HPDE6-E6E7 (cell line): ENCODE measurements at regions not wholly inside any gene's neighbourhood (a gene's known extent, or its start where the extent isn't known, plus 50 kb on each side); places are given as distances from the start of the nearest gene placed in this dataset.

Experiments used
- DNase-seq: peaks from one replicate; pipeline ENCODE4 v3.0.0; 2011; ENCODE audit warnings: missing footprints; ENCODE audit errors: extremely low spot score

DNA sequence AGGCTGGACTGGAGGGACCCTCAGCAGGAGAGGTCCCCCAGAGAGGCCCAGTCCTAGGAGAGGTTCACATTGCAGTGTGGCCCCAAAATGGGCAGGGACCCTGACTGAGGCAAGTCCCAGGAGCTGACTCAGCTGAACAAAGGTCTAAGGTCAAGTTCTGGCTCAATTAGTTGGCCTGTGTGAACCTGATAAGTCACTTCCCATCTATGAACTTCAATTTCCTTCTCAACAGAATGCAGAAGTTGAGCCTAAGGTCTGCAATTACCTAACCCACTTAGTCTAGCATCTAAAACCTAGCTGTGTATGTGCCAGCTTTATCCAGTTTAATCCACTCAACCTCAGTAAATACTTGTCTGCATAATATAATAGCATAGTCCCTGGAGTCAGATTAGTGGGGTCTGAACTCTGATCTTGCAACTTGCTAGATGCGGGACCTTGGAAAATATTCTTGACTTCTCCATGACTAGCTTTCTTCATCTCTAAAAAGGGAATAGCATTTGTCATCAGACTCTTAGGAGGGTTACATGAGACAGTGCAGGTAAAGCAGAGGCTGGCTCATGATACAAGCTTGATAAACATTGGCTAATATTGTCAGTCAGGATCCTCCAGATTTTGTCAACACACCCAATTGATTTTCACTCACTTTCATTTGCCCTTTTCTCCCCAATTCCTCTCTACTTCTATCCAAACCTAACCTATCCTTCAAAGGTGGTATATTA is 465.5 kb downstream of the INSC start:
- no peak for DNase-seq

DNA sequence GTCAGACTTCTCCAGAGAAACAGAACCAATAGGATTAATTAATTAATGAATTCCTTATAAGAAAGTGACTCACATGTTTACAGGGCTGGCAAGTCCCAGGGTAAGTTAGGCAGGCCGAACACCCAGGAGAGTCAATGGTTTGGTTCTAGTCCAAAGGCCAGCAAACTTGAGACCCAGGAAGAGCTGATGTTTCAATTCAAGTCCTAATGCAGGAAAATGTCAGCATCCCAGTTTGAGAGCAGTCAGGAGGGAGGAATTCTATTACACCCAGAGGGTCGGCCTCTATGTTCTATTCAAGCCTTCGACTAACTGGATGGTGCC is 466.0 kb downstream of the INSC start:
- DNase-seq: no peak

DNA sequence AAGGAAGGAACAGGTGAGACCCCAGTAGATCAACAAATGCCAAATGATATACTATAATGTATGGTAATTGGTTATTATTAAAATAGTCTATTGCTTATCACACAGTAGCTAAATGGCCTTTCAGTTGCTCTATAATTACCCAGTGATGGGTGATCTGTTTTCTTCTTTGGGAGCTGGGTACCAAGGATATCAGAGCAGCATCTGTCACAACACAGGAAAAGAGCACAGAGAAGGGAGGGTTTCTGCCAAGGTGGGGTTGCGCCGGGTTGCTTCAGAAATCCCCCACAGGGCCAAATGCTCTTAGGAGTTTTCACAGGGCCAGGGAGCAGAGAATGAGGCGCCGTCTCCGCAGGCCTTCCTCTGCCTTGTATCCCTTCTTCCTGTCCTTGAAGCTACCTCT is 469.4 kb downstream of the INSC start:
- no peak for DNase-seq

DNA sequence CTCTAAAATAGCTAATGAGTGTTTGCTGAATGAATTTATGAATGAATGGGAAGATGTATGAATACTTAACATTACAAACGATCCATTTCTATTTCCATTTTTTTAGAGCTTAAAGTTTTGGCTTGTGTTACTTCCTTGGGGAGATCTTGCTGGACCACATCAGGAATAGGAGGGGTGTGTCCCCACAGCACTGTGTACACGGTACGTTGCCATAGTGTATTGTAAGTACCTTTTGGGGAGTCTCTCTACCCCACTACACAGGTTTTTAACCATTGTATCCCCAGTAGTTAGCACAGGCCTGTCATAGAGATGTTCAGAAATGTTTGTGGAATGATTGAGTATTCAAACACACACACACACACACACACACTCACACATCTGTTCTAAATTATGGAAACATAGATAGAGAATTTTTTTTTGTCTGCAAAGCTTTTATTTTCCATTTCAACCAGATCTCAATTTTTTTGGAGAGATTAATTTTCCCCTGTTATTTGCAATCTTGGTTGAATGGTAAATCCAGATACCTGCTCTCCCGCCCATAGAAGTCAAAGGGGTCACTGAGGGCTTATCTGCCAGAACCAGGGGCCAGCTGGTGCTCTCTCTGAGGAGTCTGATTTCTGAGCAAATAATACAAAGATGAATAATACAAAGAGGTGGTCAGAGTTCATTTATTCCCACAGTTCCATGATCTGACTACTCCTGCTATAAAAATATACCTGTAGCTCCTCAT is 471.0 kb downstream of the INSC start:
- DNase-seq: no peak

DNA sequence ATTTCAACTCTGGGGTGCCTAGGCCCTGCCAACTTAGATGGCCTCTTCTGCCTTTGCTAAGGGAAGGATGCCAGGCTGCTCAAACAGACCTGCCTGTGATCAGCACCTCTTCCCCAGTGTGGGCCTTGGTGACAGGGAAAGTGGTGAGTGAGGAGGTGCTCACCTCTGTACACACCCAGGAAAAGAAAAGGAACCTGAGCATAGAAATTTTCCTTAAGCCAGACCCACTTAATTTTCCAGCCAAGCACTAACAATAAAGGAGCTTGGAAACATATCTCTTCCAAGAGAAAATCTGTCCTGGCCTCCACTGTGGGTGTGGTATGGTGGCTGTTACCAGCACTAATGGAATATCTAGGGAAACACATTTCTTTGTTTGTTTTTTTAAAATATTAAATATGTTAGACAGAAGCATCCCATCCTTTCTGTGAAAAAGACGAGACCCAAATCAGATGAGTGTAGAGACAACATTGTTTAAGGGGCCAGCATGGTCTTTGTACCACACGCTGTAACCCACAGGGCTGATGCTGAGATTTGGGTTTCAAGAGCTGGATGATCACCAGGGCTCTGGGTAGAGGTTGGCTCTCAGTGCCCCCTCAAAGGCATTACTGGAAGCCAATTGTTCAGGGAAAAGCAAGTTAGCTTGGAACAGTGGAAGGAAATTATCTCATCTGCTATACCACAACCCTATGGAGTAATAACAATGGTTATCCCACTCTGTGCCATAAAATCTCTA is 472.2 kb downstream of the INSC start:
- no peak for DNase-seq

DNA sequence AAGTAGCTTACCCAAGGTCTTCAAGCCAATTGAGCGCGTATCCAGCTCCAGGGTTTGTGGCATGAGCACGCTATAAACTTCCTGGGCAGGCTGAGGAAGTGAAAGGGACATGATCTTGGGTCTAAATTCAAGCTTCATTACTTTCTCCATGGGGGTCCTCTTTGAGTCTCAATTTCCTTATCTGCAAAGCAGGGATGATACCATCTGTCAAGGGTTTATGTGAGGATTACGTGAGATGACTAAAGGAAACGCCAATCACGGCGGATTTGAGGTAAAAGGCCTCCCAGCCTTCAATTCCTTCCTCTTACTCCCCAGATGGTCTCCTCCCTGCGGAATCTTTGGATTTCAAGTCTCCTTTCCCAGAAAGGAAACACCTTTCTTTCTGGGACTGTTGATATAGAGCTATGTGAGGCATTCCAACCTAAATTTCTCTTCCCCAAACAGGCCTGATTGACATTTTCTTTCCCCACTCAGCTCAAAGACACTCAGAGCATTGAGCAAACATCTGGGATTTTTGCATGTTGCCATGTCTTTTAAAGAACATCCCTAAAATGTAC is 474.4 kb downstream of the INSC start:
- DNase-seq: no peak

DNA sequence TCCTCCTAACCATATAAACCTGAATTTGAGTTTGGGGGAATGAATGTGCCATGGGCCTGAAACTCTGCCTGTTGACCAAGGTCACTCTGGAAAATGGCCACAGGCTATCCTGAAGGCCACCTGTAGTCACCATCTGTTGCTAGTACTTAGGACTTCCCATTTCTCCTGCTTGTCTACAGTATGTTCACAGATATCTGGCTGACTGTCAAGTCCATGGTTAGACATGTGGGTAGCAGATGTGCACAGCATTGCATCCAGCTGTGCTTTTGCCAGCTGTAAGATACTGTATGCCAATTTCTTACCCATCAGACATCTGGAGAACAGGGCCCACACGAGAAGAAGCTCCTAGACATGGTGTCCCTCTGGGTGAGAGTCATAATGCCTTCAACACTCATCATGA is 475.4 kb downstream of the INSC start:
- no peak for DNase-seq

DNA sequence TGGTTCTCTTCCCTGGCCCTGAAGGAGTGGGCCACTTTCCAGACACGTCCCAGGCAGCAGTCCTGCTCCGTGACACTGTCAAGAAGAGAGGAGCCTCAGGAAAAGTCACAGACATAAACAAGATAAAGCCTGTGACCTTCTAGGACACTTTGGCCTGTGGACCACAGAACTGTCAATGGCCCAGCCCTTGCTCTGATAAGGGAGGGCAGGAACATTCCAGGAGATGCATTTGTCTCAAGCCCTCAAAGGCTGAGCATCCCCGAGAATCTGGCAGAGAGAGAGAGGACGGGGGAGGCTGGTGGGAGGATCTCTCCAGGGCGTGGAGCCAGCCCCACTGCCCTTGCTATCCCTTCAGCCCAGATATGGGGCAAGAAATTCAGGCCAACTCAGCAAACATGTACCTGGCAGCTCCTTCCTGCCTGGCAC is 476.4 kb downstream of the INSC start:
- no peak for DNase-seq

DNA sequence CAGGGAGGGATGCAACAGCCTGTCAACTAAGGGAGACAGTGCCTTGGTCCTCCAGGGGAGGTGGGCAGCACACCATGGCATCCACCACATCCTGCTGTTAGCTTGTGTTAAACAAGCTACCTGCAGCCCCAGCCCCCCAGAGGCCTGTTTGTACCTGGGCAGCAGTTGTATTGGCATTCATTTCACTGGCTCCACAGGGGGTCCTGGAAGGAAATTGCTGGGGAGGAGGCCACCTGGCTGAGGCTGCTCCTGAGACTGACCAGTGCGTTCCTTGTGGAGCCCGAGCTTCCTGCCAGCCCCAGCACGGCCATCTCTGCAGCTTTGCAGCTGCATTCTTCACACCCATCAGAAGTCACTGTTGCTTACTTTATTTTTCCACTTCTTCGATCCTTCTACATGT is 479.9 kb downstream of the INSC start:
- no peak for DNase-seq

DNA sequence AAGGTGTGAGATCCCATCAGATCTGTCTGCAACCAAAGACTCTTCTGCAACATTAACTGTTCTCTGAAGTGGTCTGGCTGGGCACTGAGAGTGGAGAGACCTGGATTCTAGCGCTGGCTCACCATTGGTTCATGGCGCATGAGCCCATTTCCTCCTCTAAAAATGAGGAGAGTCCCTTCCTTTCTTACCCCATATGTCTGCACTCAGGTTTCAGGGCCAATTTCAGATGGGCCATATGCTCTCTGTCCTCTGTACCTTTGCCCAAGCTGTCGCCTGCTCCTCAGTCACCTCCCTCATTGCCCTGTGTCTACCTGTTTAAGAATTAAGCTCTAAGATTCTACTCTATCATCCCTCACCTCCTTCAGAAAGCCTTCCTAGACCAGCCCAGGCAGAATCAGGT is 484.7 kb downstream of the INSC start:
- no peak for DNase-seq

DNA sequence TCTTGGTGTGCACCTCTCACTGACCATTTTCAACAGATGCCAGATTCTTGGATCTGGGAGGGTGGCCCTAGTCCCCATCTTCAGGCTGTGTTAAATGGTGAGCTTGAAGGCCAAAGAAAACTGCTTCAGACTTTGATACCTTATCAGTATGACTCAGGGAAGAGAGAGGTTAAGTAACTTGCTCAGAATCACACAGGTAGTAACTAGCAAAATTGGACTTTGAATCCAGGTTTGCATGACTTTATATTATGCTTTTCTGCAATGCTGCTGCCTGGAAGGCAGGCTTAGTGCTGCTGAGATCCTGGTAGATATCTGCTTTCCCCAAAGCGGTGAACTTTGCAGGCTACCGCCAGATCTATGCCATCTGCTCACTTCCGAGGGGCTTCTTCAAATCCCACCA is 487.3 kb downstream of the INSC start:
- DNase-seq: no peak

DNA sequence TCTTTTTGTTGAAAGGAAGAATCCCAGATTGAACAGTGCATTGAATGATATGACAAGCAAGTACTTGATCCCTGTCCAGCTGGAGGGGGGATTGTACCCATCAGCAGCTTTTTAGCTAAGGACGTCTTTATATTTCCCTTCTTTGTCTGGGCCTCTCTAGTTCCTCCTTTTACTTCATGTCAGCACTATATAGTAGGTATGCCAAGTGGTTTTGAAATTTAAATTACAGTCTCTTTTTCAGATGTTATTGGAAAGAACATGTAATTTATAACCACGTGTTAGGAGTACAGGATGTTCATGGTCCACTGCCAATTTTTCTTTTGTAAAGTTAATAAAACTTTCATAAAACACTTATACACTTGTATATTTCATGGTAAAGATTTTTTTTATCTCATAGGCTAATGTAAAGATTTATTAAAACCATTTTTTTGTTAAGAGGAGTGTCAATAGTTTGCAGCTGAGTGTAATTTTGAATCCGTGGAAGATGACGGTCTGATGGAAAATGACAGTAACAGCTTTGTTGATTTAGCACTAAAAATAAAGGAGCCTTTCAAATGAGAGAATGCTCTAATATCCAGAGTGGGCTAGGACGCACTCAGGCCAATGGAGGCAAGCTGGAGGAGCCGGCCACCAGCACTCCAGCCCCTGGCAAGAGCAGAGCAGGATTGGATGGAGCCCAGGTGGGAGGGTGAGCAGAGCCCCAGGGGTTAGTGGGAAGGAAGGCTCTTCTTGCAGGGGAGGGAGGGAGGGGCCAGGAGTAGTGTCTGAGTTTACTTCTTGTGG is 488.3 kb downstream of the INSC start:
- DNase-seq: no peak

DNA sequence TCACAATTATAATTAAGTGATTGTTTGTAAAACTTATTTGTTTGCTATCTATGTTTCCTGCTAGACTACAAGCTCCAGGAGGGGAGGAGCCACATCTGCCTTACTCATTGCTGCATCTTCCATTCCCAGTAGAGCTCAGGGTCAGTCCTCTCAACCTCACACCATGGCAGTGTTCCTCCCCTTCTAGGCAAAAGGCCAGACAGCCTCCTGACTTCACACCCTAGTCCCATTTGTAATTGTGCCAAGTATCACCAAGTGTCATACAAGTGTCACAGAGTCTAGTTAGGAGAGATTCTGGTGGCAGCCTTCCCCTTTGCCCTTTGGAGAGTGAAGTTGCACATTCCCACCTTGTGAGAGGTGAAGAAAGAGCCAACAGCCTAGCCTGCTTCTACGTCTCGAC is 490.4 kb downstream of the INSC start:
- no peak for DNase-seq

DNA sequence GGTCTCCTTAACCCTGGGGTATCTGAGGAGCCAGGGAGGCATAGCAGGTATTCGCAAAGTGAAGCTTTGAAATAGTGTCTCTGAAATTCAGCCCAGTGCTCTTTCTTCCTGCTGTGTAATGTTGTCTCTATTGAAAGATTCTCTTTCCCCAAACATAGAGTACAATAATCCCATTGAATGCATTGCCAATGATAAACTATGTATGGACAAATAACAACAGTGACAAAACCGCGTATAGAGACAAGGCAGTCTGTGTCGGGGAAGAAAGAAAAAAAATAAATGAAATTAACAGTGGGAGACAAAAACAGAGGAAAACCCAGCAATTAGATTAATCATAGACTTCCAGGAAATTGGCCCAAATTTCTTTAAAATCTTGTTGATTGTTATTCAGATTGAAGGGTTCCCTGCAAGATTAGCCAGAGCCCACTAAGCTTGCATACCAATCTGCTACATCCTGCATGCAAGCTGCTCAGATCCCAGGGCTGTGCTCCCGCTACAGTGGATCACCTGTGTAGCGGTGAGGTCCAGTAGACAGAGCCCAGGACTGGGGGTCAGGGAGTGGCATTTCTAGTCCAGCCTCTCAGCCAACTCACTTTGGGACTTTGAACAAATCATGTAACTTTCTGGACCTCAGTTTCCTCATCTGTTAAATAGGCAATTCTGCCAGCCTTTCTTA is 492.8 kb downstream of the INSC start:
- DNase-seq: no peak

DNA sequence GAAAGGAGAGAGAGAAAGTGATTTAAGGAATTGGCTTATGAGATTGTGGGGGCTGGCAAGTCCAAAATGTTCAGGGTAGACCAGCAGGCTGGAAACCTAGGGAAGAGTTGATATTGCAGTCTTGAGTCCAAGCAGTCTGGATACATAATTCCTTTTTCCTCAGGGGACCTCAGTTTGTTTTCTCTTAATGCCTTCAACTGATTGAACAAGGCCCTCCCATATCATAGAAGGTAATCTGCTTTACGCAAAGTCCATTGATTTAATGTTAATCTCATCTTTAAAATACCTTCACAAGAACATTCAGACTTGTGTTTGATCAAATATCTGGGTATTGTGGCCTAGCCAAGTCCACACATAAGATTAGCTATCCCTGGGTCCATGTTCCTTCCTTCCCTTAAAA is 494.7 kb downstream of the INSC start:
- DNase-seq: no peak

DNA sequence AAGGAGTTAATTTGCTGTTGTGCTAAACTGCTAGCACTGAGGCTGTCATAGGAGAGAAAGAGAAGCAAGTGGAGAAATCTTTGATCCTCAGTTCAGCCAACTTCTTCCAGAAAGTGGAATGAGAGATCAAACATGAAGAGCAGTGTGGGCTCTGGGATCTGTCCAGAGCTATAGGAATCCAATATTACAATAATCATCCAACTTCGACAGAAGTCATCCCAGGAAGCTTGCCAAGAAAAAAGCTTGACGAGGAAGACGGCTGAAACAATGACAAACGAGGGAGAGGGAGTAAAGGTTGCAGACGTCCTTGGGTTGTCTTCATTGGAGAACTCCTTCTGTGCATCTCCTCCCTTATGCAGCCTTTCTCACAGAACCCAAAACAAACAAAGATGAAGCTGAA is 496.2 kb downstream of the INSC start:
- DNase-seq: no peak

DNA sequence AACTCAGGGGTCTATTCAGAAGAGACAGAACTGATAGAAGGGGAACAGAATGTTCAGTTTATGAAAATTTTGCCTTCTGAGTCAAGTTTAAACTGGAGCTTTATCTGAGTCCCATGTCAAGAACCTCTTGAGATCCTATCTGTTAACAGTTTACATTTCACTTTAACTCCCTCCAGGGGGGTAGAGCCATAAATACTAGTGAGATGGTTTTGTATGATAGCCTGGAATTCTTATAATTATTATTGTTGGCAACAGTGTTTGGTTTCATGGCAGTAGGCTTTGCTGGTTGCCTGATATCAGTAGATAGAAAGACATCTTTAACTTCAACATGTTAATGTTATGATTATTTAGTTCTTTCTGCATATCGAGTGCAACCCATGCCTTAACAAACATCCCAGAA is 498.5 kb downstream of the INSC start:
- DNase-seq: no peak

DNA sequence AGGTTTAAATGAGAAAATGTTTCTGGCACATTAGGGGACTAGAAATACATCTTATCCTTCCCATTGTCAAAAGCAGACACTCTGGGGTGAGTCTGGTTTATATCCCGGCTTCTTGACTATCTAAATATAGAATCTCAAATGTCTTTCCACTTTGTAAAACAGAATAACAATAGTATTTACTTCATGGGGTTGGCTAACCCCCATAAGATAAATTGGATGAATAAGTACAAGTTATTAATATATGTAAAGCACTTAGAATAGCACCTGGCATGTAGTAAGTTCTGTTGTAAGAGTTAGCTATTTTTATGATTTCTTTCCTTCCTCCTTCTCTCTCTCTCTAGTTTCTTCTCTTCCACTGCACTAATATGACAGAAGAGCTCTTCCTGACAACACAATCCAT is 499.1 kb downstream of the INSC start:
- no peak for DNase-seq

DNA sequence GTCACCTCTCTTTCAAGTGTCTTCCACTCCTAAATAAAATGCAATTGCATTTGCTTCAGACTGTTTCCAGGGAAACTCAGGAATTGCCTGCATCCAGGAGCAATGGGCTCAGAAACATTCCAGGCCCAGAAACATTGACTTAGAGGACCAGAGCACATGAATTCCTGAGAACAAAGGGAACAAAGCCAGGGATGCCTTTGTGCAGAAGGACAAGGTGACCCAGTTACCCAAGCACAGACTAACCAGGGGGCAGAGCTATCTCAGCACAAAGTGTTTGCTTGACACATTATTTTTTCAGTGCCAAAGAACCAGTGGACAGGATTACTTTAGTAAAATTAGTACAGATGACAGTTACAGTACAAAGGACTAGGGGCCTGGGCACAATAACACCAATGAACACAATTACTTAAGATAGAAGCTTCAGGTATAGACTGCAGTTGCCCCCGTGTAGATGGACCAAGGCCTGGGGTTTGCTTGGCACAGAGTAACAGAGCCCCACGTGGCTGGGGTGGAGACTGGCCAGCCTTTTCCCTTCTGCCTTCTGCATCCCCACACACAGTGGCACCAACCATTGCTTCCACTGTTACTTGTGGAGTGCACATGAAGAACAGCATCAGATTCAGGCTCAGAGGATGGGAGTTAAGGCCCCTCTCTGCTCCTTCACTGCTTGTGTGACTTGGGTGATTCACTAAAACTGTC is 500.8 kb downstream of the INSC start:
- no peak for DNase-seq

DNA sequence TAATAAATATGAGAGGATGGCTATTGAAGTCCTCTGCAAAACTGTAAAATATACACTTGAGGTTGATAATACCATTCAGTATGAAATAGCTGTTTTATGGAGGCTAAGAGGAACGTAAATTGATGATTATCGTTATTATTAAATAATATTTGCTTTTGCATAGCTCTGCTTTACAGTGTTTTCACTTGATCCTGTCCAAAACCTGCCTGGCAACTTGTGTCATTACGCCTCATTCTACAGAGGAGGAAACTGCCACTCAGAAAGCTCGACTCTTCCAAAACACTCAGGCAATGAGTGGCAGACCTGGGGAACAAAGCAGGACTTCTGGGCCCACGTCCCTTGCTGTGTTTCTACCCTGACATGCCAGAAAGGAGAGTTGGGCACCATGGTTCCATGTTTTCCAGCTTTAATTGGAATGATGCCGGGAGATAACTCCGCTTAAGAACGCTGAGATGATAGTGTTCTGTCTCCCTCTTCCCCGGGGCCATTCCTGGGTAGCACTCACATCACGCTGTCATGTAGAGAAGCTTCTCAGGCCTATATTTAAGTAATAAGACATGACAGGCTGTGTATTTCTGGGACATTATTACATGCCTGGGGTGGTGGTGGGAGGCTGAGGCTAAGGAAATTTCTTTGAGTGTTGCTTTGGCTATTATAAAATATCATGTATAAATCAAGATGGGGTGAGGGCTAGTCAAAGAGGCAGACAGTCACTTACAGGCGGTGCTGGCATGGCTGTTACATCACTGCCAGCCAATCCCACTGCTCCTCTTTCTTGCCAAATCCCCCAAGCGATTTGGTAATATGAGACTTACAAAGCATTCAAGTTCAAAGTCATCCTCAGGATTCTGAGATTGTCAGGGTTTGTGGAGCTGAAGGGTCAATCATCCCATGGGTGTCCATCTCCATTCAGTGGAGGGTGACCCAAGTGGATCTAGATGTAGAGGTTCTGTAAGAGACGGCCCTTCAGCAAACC is 501.7 kb downstream of the INSC start:
- no peak for DNase-seq
